ENCODE measurements at regions not wholly inside any gene's neighbourhood (a gene's known extent, or its start where the extent isn't known, plus 50 kb on each side); places are given as distances from the start of the nearest gene placed in this dataset.
"Not testable (repeated sequence)": the region's sequence is repeated elsewhere in the genome, so short reads cannot be mapped to it uniquely, and the experiment has no call there.

DNA sequence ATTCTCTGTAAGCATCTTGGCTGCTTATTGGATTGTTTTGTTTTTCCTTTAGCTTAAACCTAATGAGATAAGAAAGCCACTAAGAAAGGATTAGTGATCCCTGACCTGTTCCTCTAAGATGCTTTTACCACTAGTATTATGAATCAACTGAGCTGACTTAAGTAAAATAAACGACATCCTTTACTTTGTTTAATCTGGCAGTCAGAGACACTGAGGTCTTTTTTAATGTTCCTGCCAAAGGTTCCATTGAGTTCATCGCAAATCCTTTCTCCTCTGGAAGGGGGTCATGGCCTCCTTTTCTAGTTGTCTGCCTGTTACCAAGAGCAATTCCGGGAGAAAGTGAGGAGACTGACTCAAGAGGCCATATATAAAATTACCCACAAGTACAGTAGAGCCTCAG lies 1038.3 kb upstream of the SLIT2 start:
- H3K79me2 ChIP-seq (ENCODE audit: control insufficient read depth, low read length), result no peaks in the 10 kb centered on the region
- no peaks in the 10 kb centered on the region for H3K4me1 ChIP-seq (ENCODE audit: control insufficient read depth, low read length)
- H3K27me3 ChIP-seq (ENCODE audit: control insufficient read depth, low read length), result no peaks in the 10 kb centered on the region
- H3F3A ChIP-seq (ENCODE audit: control insufficient read depth, insufficient read depth), result no peaks in the 10 kb centered on the region
- H3K9me3 ChIP-seq (ENCODE audit: control insufficient read depth, insufficient read depth, low read length), result no peaks in the 10 kb centered on the region
- H4K20me1 ChIP-seq (ENCODE audit: control insufficient read depth, insufficient read depth, low read depth, low read length), result no peaks in the 10 kb centered on the region
- H3K4me3 ChIP-seq (ENCODE audit: low read length), result no peak overlapping the region
- H3K4me2 ChIP-seq (ENCODE audit: low read length), result no peak overlapping the region
- H3K36me3 ChIP-seq (ENCODE audit: control insufficient read depth, low read length), result no peaks in the 10 kb centered on the region
- TF ChIP-seq, protein P1, sequence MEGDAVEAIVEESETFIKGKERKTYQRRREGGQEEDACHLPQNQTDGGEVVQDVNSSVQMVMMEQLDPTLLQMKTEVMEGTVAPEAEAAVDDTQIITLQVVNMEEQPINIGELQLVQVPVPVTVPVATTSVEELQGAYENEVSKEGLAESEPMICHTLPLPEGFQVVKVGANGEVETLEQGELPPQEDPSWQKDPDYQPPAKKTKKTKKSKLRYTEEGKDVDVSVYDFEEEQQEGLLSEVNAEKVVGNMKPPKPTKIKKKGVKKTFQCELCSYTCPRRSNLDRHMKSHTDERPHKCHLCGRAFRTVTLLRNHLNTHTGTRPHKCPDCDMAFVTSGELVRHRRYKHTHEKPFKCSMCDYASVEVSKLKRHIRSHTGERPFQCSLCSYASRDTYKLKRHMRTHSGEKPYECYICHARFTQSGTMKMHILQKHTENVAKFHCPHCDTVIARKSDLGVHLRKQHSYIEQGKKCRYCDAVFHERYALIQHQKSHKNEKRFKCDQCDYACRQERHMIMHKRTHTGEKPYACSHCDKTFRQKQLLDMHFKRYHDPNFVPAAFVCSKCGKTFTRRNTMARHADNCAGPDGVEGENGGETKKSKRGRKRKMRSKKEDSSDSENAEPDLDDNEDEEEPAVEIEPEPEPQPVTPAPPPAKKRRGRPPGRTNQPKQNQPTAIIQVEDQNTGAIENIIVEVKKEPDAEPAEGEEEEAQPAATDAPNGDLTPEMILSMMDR (IDR thresholded peaks at IDR 0.05; ENCODE audit: low read depth, low read length, poor library complexity, severe bottlenecking), result no peak
- TF ChIP-seq EZH2phosphoT487 (IDR thresholded peaks at IDR 0.05; ENCODE audit: borderline replicate concordance, low read length), result no peak
- no peaks in the 10 kb centered on the region for H3K9me2 ChIP-seq (replicated peaks; ENCODE audit: control insufficient read depth, low read length)
- H3K27ac ChIP-seq (ENCODE audit: low read depth, low read length), result no peak overlapping the region

- Histone ChIP-seq H4K20me1 (ENCODE audit: control insufficient read depth, insufficient read depth, low read depth, low read length) (no peaks in the 10 kb centered on the region), H3K4me2 (ENCODE audit: low read length) (no peak overlapping the region), H3K4me1 (ENCODE audit: control insufficient read depth, low read length) (no peaks in the 10 kb centered on the region), H3K79me2 (ENCODE audit: control insufficient read depth, low read length) (no peaks in the 10 kb centered on the region), H3F3A (ENCODE audit: control insufficient read depth, insufficient read depth) (no peaks in the 10 kb centered on the region), H3K27ac (ENCODE audit: low read depth, low read length) (no peak overlapping the region), H3K9me2 (replicated peaks; ENCODE audit: control insufficient read depth, low read length) (no peaks in the 10 kb centered on the region), H3K4me3 (ENCODE audit: low read length) (no peak overlapping the region), H3K36me3 (ENCODE audit: control insufficient read depth, low read length) (no peaks in the 10 kb centered on the region), H3K27me3 (ENCODE audit: control insufficient read depth, low read length) (no peaks in the 10 kb centered on the region), H3K9me3 (ENCODE audit: control insufficient read depth, insufficient read depth, low read length) (no peaks in the 10 kb centered on the region)
- no peak for TF ChIP-seq EZH2phosphoT487 (IDR thresholded peaks at IDR 0.05; ENCODE audit: borderline replicate concordance, low read length)
- TF ChIP-seq, protein P1 (IDR thresholded peaks at IDR 0.05; ENCODE audit: low read depth, low read length, poor library complexity, severe bottlenecking), result no peak
These were observed 1045.9 kb upstream of the SLIT2 start for GRCh38 chr4:19205853-19206252.

DNA sequence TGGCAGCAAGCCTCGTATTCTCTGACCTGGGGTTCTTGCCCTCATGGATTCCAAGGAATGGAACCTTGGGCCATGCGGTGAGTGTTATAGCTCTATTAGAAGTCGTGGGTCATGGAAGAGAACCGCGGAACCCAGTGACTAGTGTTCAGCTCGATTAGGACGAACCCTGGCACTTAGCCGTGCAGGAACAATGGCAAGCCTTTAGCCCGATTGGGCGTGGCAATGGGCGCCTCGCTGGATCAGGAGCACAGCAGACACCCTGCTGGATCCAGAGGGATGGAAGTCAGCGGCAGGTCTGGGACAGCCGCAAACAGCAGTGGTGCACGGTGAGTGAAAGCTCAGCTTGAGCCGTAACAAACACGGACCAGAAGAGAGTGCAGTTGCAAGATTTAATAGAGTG lies 1053.9 kb upstream of the SLIT2 start:
- not testable (repeated sequence) for H3K36me3 ChIP-seq (ENCODE audit: control insufficient read depth, low read length); H3K4me2 ChIP-seq (ENCODE audit: low read length); H3K27me3 ChIP-seq (ENCODE audit: control insufficient read depth, low read length); H3K27ac ChIP-seq (ENCODE audit: low read depth, low read length); H3K79me2 ChIP-seq (ENCODE audit: control insufficient read depth, low read length); H4K20me1 ChIP-seq (ENCODE audit: control insufficient read depth, insufficient read depth, low read depth, low read length); H3F3A ChIP-seq (ENCODE audit: control insufficient read depth, insufficient read depth); H3K4me1 ChIP-seq (ENCODE audit: control insufficient read depth, low read length); H3K9me2 ChIP-seq (replicated peaks; ENCODE audit: control insufficient read depth, low read length); H3K9me3 ChIP-seq (ENCODE audit: control insufficient read depth, insufficient read depth, low read length); H3K4me3 ChIP-seq (ENCODE audit: low read length)

DNA sequence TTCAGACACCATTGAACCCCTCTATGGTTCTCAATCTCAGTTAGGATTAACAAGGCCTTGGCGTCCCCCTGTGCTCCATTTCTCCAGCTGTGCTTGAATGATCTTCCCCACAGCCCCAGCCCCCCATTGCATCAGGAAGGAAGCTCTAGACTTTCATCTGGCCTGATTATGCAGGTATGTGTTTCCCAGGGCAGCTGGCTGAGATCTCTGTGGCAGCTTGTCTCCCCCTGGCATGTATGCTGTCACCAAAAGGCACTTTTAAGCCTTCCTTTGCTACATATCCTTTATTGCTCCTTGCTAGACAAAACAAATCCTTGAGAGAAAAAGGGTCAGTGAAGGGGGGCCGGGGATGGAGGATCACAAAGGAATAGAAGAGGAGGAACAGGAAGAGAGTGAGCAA lies 1056.0 kb upstream of the SLIT2 start:
- H3K4me1 ChIP-seq (ENCODE audit: control insufficient read depth, low read length), result no peaks in the 10 kb centered on the region
- H3K4me3 ChIP-seq (ENCODE audit: low read length), result no peak overlapping the region
- no peaks in the 10 kb centered on the region for H3K36me3 ChIP-seq (ENCODE audit: control insufficient read depth, low read length)
- H4K20me1 ChIP-seq (ENCODE audit: control insufficient read depth, insufficient read depth, low read depth, low read length), result no peaks in the 10 kb centered on the region
- no peaks in the 10 kb centered on the region for H3K79me2 ChIP-seq (ENCODE audit: control insufficient read depth, low read length)
- no peaks in the 10 kb centered on the region for H3K27me3 ChIP-seq (ENCODE audit: control insufficient read depth, low read length)
- no peak overlapping the region for H3K4me2 ChIP-seq (ENCODE audit: low read length)
- no peak overlapping the region for H3K27ac ChIP-seq (ENCODE audit: low read depth, low read length)
- TF ChIP-seq, protein P1 (IDR thresholded peaks at IDR 0.05; ENCODE audit: low read depth, low read length, poor library complexity, severe bottlenecking), result no peak
- no peak for TF ChIP-seq EZH2phosphoT487 (IDR thresholded peaks at IDR 0.05; ENCODE audit: borderline replicate concordance, low read length)
- no peaks in the 10 kb centered on the region for H3F3A ChIP-seq (ENCODE audit: control insufficient read depth, insufficient read depth)
- no peaks in the 10 kb centered on the region for H3K9me3 ChIP-seq (ENCODE audit: control insufficient read depth, insufficient read depth, low read length)
- H3K9me2 ChIP-seq (replicated peaks; ENCODE audit: control insufficient read depth, low read length), result no peaks in the 10 kb centered on the region

All from DOHH2 (cell line).